Heart left ventricle (tissue), 13 donors: ENCODE measurements at regions not wholly inside any gene's neighbourhood (a gene's known extent, or its start where the extent isn't known, plus 50 kb on each side); places are given as distances from the start of the nearest gene placed in this dataset.

Experiments
- CTCF ChIP-seq, 12 donors: fragments of 200-600 bp; sonication (generic) in 4 of 12; IDR thresholded peaks; one replicate each; pipeline versions ENCODE4 v1.5.0 to v1.8.0; 2018 to 2022; ENCODE audit warnings: antibody characterized with exemption in 12 of 12, mild to moderate bottlenecking in 5 of 12
- POLR2A ChIP-seq, 2 donors: fragments of 450-650 bp; IDR thresholded peaks; one replicate each; pipeline ENCODE4 v1.6.1; 2017; ENCODE audit warnings: antibody characterized with exemption in 2 of 2, mild to moderate bottlenecking in 2 of 2, moderate library complexity in 2 of 2
- donor health status: ischemic (EF 13 %, LVEDD 7.1; RV severe dilation, severe dysfunction).
- donor health status: DM: no; HTN: yes; CAD: no.
- donor health status: DM: no; HTN: no; CAD: no.
- donor health status: ischemic (EF 25% LVEDD 6.9; RV normal size, moderate dysfunction).
- donor health status: ischemic (EF 25% LVEDD 5.7; RV mildly dilated, moderate dysfunction).
- donor health status: ischemic (EF 35%, LVEDD 5.7; RV mildly dilated, moderate dysfunction).
- donor health status: nonischemic (EF 11% LVEDD 7.7; RV severe dilation, severe dysfunction).
- donor health status: DM: yes; HTN: yes; CAD: no.
- donor health status: PGD.
- donor health status: ischemic (EF 29% LVEDD 5.4; RV normal size, mild dysfunction).
- donor health status: nonischemic (EF 23%, LVEDD 6.1; RV moderate dilation, normal function).

- TF ChIP-seq CTCF (IDR thresholded peaks at IDR 0.05), result no peak
- TF ChIP-seq POLR2A (IDR thresholded peaks at IDR 0.05), result no peak
Observed at GRCh38 chr15:58275785-58276184, 137.6 kb downstream of the AQP9 start.
